Astrocyte (in vitro differentiated cells and primary cell): ENCODE measurements at regions not wholly inside any gene's neighbourhood (a gene's known extent, or its start where the extent isn't known, plus 50 kb on each side); places are given as distances from the start of the nearest gene placed in this dataset.

Source experiments
- DNase-seq: peaks from one replicate; pipeline ENCODE4 v3.0.0-alpha.2; 2010; ENCODE audit warnings: low read depth
- FAIRE-seq: peaks from 2 replicates; lab custom pipeline; 2011; peaks lifted over from hg19 to GRCh38; lab: Jason Lieb, UNC
- H2AFZ ChIP-seq: 2 replicates; pipeline ENCODE4 v1.6.0; 2012; ENCODE audit warnings: low read depth, low read length, inconsistent platforms
- H3K27ac ChIP-seq: 2 replicates; pipeline ENCODE4 v1.5.1; 2011; ENCODE audit warnings: low read depth, low read length, inconsistent platforms
- H3K27me3 ChIP-seq: 2 replicates; pipeline ENCODE4 v1.6.0; 2011; ENCODE audit warnings: low read length, inconsistent platforms; ENCODE audit not compliant: insufficient read depth
- H3K36me3 ChIP-seq: 2 replicates; pipeline ENCODE4 v1.5.1; 2011; ENCODE audit warnings: low read length, inconsistent platforms; ENCODE audit not compliant: insufficient read depth
- H3K4me1 ChIP-seq: 2 replicates; pipeline ENCODE4 v1.5.1; 2011; ENCODE audit warnings: low read length, inconsistent platforms; ENCODE audit not compliant: insufficient read depth
- H3K4me2 ChIP-seq: 2 replicates; pipeline ENCODE4 v1.6.0; 2012; ENCODE audit warnings: low read length, inconsistent platforms
- H3K4me3 ChIP-seq: 2 replicates; pipeline ENCODE4 v1.5.1; 2011; ENCODE audit warnings: low read depth, mild to moderate bottlenecking, low read length, inconsistent platforms; ENCODE audit not compliant: insufficient read depth
- H3K79me2 ChIP-seq: 2 replicates; pipeline ENCODE4 v1.6.0; 2012; ENCODE audit warnings: mild to moderate bottlenecking, low read length, inconsistent platforms; ENCODE audit not compliant: insufficient read depth
- H3K9ac ChIP-seq: 2 replicates; pipeline ENCODE4 v1.6.0; 2012; ENCODE audit warnings: mild to moderate bottlenecking, low read length, inconsistent platforms
- H3K9me3 ChIP-seq: 2 replicates; pipeline ENCODE4 v1.5.1; 2012; ENCODE audit warnings: low read depth, mild to moderate bottlenecking, low read length, inconsistent platforms; ENCODE audit not compliant: insufficient read depth
- H4K20me1 ChIP-seq: 2 replicates; pipeline ENCODE4 v1.6.0; 2012; ENCODE audit warnings: low read length, inconsistent platforms; ENCODE audit not compliant: insufficient read depth
- H3K27ac Mint-ChIP-seq: one replicate; pipeline ENCODE4 v1.8.0; 2021; ENCODE audit warnings: mild to moderate bottlenecking, mixed read lengths; ENCODE audit not compliant: unreplicated experiment
- H3K27me3 Mint-ChIP-seq: one replicate; pipeline ENCODE4 v1.8.0; 2021; ENCODE audit warnings: low read depth, mixed read lengths; ENCODE audit not compliant: unreplicated experiment
- H3K36me3 Mint-ChIP-seq: one replicate; pipeline ENCODE4 v1.8.0; 2021; ENCODE audit warnings: low read depth, mixed read lengths; ENCODE audit not compliant: unreplicated experiment
- H3K4me1 Mint-ChIP-seq: one replicate; pipeline ENCODE4 v1.8.0; 2021; ENCODE audit warnings: low read depth, mixed read lengths; ENCODE audit not compliant: unreplicated experiment
- H3K4me3 Mint-ChIP-seq: one replicate; pipeline ENCODE4 v1.8.0; 2021; ENCODE audit warnings: mild to moderate bottlenecking, moderate library complexity, mixed read lengths; ENCODE audit not compliant: unreplicated experiment
- H3K9me3 Mint-ChIP-seq: one replicate; pipeline ENCODE4 v1.8.0; 2021; ENCODE audit warnings: mild to moderate bottlenecking, mixed read lengths; ENCODE audit not compliant: unreplicated experiment
- EZH2 ChIP-seq: IDR thresholded peaks from 2 replicates; pipeline ENCODE4 v1.6.1; 2012; ENCODE audit warnings: mild to moderate bottlenecking, low read length, inconsistent platforms; ENCODE audit not compliant: insufficient read depth
- TF ChIP-seq, protein P1 (sequence below): IDR thresholded peaks from 2 replicates; pipeline ENCODE4 v1.5.1; 2011; ENCODE audit warnings: low read depth, mild to moderate bottlenecking, inconsistent platforms, low read length, moderate library complexity; ENCODE audit not compliant: insufficient read depth

DNA sequence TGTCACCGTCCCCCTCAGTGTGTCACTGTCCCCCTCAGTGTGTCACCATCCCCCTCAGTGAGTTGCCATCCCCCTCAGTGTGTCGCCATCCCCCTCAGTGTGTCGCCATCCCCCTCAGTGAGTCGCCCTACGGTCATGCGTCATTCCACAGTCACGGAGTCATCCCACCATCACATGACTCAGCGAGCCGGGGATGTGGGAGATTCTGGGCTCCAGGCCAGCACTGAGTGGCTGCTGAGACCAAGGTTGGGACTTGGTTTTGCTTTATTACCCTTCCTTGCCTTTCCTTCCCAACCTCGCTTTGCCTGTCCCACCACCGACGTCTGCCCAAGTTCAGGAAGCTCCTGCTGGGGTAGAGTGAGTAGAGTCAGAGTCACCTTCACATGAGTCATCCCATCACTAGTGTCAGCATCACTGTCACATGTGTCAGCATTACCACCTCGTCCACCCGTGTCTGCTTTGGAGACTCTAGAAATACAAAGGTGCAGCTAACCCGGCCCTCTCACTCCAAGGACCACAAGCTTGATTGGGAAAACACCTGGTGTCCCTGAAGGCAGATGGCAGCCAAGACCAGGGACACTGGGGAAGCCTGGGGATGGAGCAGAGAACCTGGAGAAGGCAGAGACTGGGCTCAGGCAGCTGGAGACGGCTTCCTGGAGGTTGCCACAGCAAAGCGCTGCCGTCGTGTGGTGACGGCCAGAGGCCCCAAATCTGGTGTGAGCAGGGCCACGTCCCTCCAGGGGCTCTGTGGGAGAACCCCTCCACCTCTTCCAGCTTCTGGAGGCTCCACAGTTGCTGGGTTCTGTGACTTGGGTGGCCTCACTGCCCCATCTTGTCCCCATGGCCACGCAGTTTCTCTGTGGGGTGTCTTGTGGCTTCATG, 485.2 kb upstream of the SALL3 start:
- H3K27me3 ChIP-seq = no peaks in the 10 kb centered on the region
- TF ChIP-seq EZH2 = no peak
- TF ChIP-seq, protein P1, sequence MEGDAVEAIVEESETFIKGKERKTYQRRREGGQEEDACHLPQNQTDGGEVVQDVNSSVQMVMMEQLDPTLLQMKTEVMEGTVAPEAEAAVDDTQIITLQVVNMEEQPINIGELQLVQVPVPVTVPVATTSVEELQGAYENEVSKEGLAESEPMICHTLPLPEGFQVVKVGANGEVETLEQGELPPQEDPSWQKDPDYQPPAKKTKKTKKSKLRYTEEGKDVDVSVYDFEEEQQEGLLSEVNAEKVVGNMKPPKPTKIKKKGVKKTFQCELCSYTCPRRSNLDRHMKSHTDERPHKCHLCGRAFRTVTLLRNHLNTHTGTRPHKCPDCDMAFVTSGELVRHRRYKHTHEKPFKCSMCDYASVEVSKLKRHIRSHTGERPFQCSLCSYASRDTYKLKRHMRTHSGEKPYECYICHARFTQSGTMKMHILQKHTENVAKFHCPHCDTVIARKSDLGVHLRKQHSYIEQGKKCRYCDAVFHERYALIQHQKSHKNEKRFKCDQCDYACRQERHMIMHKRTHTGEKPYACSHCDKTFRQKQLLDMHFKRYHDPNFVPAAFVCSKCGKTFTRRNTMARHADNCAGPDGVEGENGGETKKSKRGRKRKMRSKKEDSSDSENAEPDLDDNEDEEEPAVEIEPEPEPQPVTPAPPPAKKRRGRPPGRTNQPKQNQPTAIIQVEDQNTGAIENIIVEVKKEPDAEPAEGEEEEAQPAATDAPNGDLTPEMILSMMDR = no peak
- H2AFZ ChIP-seq = no peak overlapping the region
- no peaks in the 10 kb centered on the region for H3K4me1 ChIP-seq
- H3K36me3 ChIP-seq = no peaks in the 10 kb centered on the region
- Mint-ChIP-seq H3K9me3 (peaks cover 11% of the 10 kb centered on the region), H3K4me1 (no peaks in the 10 kb centered on the region), H3K4me3 (no peak overlapping the region), H3K27me3 (no peaks in the 10 kb centered on the region), H3K36me3 (no peaks in the 10 kb centered on the region), H3K27ac (peak overlapping the region; percentile 34)
- H3K9me3 ChIP-seq = peaks cover 19% of the 10 kb centered on the region
- DNase-seq (no peak), FAIRE-seq (no peak)
- no peak overlapping the region for H3K4me2 ChIP-seq
- no peaks in the 10 kb centered on the region for H3K79me2 ChIP-seq
- no peaks in the 10 kb centered on the region for H4K20me1 ChIP-seq
- no peak overlapping the region for H3K4me3 ChIP-seq
- H3K27ac ChIP-seq = no peak overlapping the region
- no peak overlapping the region for H3K9ac ChIP-seq

DNA sequence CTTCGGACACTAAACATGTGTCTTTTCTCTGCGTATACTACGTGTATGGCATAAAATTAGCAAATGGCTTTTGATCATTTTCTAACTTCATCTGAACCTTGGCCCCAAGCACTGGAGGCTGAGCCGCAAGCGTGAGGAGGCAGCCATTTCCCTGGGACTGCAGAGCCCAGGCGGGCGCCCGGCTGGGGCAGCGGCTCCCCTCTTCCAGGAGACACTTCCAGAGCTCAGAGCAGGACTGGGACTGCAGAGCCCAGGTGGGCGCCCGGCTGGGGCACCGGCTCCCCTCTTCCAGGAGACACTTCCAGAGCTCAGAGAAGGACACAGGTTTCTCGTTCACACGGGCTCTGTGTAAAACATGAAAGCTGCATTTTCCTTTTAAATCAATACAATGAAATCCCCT, 484.1 kb upstream of the SALL3 start:
- H3K4me3 Mint-ChIP-seq = no peak overlapping the region
- H3K9me3 ChIP-seq = peaks cover 19% of the 10 kb centered on the region
- no peaks in the 10 kb centered on the region for H3K79me2 ChIP-seq
- H3K27ac ChIP-seq = no peak overlapping the region
- H3K27me3 ChIP-seq = no peaks in the 10 kb centered on the region
- DNase-seq (no peak), FAIRE-seq (no peak)
- H3K27ac Mint-ChIP-seq = no peak overlapping the region
- no peak overlapping the region for H2AFZ ChIP-seq
- no peaks in the 10 kb centered on the region for H3K36me3 Mint-ChIP-seq
- H3K4me2 ChIP-seq = no peak overlapping the region
- no peaks in the 10 kb centered on the region for H3K27me3 Mint-ChIP-seq
- no peak overlapping the region for H3K9ac ChIP-seq
- TF ChIP-seq, protein P1 = no peak
- TF ChIP-seq EZH2 = no peak
- H3K4me1 Mint-ChIP-seq = no peaks in the 10 kb centered on the region
- no peak overlapping the region for H3K4me3 ChIP-seq
- no peaks in the 10 kb centered on the region for H3K4me1 ChIP-seq
- H4K20me1 ChIP-seq = no peaks in the 10 kb centered on the region
- H3K36me3 ChIP-seq = no peaks in the 10 kb centered on the region
- H3K9me3 Mint-ChIP-seq = peaks cover 15% of the 10 kb centered on the region

DNA sequence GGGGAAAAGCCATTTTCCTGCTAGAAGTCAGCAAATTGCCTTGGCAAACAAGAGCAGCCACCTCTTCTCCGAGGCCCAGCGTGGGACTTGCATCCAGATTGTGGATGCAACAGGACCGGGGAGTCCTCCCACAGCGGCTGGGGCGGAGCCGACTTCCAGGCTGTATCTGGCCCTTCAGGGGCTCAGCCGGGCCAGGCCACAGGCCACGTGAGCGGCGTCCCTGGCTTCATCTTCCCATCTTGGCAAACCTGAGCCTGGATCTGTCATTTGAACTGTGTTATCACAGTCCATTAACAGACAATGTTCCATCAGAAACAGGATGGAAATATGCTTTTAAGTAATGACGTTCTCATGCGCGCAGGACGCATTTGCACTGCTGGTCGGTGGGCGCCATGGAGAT, 483.5 kb upstream of the SALL3 start:
- Mint-ChIP-seq H3K36me3 (no peaks in the 10 kb centered on the region), H3K27me3 (no peaks in the 10 kb centered on the region), H3K4me1 (no peaks in the 10 kb centered on the region), H3K4me3 (no peak overlapping the region), H3K9me3 (peaks cover 15% of the 10 kb centered on the region), H3K27ac (no peak overlapping the region)
- no peaks in the 10 kb centered on the region for H4K20me1 ChIP-seq
- H3K27ac ChIP-seq = no peak overlapping the region
- H3K4me2 ChIP-seq = no peak overlapping the region
- no peak overlapping the region for H3K9ac ChIP-seq
- H3K79me2 ChIP-seq = no peaks in the 10 kb centered on the region
- DNase-seq (no peak), FAIRE-seq (no peak)
- H3K36me3 ChIP-seq = no peaks in the 10 kb centered on the region
- H2AFZ ChIP-seq = no peak overlapping the region
- TF ChIP-seq, protein P1 = no peak
- TF ChIP-seq EZH2 = no peak
- no peak overlapping the region for H3K4me3 ChIP-seq
- H3K4me1 ChIP-seq = no peaks in the 10 kb centered on the region
- peaks cover 18% of the 10 kb centered on the region for H3K9me3 ChIP-seq
- H3K27me3 ChIP-seq = no peaks in the 10 kb centered on the region
